WERI-Rb-1 (cell line): ENCODE measurements at regions not wholly inside any gene's neighbourhood (a gene's known extent, or its start where the extent isn't known, plus 50 kb on each side); places are given as distances from the start of the nearest gene placed in this dataset.

Experiments
- DNase-seq: peaks from one replicate; pipeline ENCODE4 v3.0.0-alpha.2; 2020
- H3K27ac ChIP-seq: fragments of 250-450 bp; sonication (Bioruptor Pico); 2 replicates; pipeline ENCODE4 v1.5.1; 2020; ENCODE audit warnings: mild to moderate bottlenecking, moderate library complexity
- H3K27me3 ChIP-seq: fragments of 250-450 bp; sonication (Bioruptor Pico); 2 replicates; pipeline ENCODE4 v1.5.1; 2021; ENCODE audit warnings: mild to moderate bottlenecking, low read depth, moderate library complexity; ENCODE audit not compliant: insufficient read depth, severe bottlenecking
- H3K36me3 ChIP-seq: fragments of 250-450 bp; sonication (Bioruptor Pico); 2 replicates; pipeline ENCODE4 v1.5.1; 2020; ENCODE audit warnings: mild to moderate bottlenecking, moderate library complexity
- H3K4me3 ChIP-seq: 2 replicates; pipeline ENCODE4 v1.5.1; 2011; ENCODE audit warnings: low read depth, mild to moderate bottlenecking, control low read depth, low read length
- H3K9me3 ChIP-seq: fragments of 250-450 bp; sonication (Bioruptor Pico); 2 replicates; pipeline ENCODE4 v1.5.1; 2021; ENCODE audit warnings: mild to moderate bottlenecking, moderate library complexity; ENCODE audit not compliant: severe bottlenecking
- CTCF ChIP-seq: IDR thresholded peaks from 2 replicates; pipeline ENCODE4 v1.5.1; 2011; ENCODE audit warnings: low read depth, mild to moderate bottlenecking, control low read depth, inconsistent platforms, low read length

GRCh38 chr2:150228936-150229335 is 258.5 kb downstream of the RND3 start:
- H3K27me3 ChIP-seq = no peaks in the 10 kb centered on the region
- H3K36me3 ChIP-seq = no peaks in the 10 kb centered on the region
- DNase-seq = no peak
- no peak overlapping the region for H3K4me3 ChIP-seq
- no peak for TF ChIP-seq CTCF
- H3K27ac ChIP-seq = no peak overlapping the region
- H3K9me3 ChIP-seq = no peaks in the 10 kb centered on the region

- TF ChIP-seq CTCF = no peak
- H3K9me3 ChIP-seq = no peaks in the 10 kb centered on the region
- no peak overlapping the region for H3K4me3 ChIP-seq
- no peak overlapping the region for H3K27ac ChIP-seq
- no peak for DNase-seq
- no peaks in the 10 kb centered on the region for H3K36me3 ChIP-seq
- H3K27me3 ChIP-seq = no peaks in the 10 kb centered on the region
Measured at GRCh38 chr2:150225030-150225429, 262.4 kb downstream of the RND3 start.

GRCh38 chr2:150224321-150224720 is 263.1 kb downstream of the RND3 start:
- DNase-seq = no peak
- H3K36me3 ChIP-seq = no peaks in the 10 kb centered on the region
- no peak for TF ChIP-seq CTCF

GRCh38 chr2:150222942-150223341 is 264.5 kb downstream of the RND3 start:
- Histone ChIP-seq H3K4me3 (no peak overlapping the region), H3K27ac (no peak overlapping the region), H3K27me3 (no peaks in the 10 kb centered on the region), H3K9me3 (no peaks in the 10 kb centered on the region), H3K36me3 (no peaks in the 10 kb centered on the region)
- DNase-seq = no peak
- TF ChIP-seq CTCF = no peak

More at GRCh38 chr2:150224321-150224720, 263.1 kb downstream of the RND3 start:
- Histone ChIP-seq H3K9me3 (no peaks in the 10 kb centered on the region), H3K4me3 (no peak overlapping the region), H3K27me3 (no peaks in the 10 kb centered on the region), H3K27ac (no peak overlapping the region)

GRCh38 chr2:150222379-150222778 is 265.1 kb downstream of the RND3 start:
- no peak for DNase-seq

More at GRCh38 chr2:150222379-150222778, 265.1 kb downstream of the RND3 start:
- H3K27me3 ChIP-seq = no peaks in the 10 kb centered on the region
- no peaks in the 10 kb centered on the region for H3K36me3 ChIP-seq
- H3K27ac ChIP-seq = no peak overlapping the region
- H3K9me3 ChIP-seq = no peaks in the 10 kb centered on the region
- no peak for TF ChIP-seq CTCF
- H3K4me3 ChIP-seq = no peak overlapping the region
